Stromal cell of bone marrow (primary cell): ENCODE measurements at regions not wholly inside any gene's neighbourhood (a gene's known extent, or its start where the extent isn't known, plus 50 kb on each side); places are given as distances from the start of the nearest gene placed in this dataset.
"Not testable (repeated sequence)": the region's sequence is repeated elsewhere in the genome, so short reads cannot be mapped to it uniquely, and the experiment has no call there.

Experiments
- DNase-seq: peaks from one replicate; pipeline ENCODE4 v3.0.0-alpha.2; 2012; ENCODE audit warnings: low read depth

DNA sequence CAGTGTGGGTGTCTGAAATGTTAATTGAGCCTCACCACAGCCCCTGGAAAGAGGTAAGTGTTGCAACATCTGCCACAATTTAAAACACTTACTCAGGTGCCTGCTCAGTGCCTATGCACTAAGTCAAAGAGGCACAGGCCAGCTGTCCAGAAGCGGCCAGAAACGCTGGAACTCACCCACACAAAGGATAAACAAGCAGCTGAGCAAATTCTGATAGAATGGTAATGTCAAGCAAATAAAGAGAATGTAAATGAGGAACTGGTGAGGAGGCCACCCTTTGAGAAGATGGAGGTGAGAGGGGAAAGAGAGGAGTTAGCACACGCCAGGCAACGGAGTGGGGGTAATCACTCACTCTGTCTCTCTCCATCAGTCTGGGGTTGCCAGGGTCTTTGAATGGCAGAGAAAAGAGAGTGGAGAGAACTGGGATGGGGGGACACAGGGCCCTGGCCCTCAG is 67.7 kb upstream of the SERP2 start:
- DNase-seq: no peak

DNA sequence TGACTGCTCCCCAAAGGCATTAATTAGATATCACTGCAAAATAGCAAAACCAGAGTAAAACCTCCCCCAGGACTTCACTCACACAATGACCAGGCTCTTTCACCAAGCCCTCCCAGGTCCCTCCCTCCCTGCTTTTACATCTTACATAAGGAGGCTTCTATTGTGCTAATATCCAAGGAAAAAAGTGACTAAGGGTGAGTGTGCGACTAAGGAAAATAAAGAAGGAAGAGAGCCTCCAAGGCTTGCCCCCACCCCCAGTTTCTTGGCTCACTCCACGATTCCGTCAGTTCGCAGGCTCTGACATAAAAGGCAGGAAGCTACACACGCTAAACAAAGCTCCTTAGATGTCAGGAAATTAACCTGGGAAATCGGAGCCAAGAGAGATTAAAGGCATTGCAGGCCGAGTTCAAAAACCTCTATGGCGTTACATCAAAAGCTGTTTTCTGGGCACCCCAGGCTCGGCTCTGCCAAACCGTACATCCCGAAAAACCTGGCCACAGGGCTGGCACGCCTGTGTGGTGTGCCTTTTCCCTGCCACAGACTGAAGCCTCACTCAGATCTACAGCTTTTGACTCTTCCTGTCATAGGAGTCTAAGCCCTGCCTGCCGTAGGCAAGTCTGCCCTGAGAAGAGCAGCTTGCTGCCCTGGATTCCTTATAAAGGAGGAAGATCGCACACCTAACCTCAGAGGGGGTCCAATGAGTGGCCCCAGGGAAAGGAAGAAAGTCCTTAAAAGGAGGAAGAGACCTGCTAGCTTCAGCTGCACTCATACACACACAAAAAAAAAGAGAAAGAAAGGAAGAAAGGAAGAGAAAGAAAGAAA is 67.0 kb upstream of the SERP2 start:
- peak; percentile 98 for DNase-seq

DNA sequence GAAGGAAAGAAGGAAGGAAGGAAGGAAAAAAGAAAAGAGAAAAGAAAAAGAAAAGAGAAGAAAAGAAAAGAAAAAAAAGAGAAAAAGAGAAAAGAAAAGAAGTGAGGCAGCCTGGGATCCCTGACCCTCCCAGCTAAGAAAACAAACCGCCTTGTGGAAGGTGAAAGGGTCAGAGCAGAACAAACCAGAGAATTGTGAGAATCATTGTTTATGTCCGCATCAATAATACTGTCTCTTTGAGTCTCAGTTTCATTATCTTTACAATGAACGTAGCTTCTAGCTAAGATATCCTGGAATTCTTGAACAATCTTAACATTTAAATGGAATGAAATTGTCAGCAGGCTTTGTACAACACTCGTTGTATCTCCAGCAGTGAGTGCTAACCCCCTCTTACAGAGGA is 66.4 kb upstream of the SERP2 start:
- no peak for DNase-seq

DNA sequence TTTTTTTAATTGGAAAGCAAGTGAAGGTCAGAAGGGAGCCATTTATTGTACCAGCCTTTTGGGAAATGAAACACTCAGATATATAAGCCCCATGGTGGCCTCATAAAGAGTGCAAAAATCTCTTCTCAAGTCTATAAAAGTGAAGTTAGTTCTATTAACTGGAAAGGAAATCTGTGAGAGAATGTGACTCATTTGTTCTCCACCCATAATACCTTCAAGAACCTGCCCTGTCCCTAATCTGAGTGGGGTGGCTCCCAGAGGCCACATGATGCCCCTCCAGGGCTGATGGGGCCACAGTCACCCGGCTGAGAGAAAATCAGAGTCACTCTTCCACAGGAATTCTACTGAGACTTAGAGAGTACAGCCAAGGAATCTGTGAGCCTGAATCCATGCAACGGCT is 65.8 kb upstream of the SERP2 start:
- DNase-seq: no peak

DNA sequence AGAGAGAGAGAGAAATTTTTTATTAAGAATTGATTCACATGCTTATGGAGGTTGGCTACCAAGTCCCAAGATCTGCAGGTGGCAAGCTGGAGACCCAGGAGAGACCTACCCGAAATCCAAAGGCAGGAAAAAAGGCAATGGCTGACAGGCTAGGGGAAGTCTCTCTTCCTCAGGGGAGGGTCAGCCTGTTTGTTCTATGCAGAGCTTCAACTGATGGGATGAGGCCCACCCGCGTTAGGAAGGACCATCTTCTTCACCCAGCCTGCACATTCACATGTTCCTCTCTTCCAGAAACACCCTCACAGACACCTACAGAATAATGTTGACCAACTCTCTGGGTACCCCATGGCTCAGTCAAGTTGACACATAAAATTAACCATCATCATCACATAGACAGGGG is 65.3 kb upstream of the SERP2 start:
- no peak for DNase-seq

DNA sequence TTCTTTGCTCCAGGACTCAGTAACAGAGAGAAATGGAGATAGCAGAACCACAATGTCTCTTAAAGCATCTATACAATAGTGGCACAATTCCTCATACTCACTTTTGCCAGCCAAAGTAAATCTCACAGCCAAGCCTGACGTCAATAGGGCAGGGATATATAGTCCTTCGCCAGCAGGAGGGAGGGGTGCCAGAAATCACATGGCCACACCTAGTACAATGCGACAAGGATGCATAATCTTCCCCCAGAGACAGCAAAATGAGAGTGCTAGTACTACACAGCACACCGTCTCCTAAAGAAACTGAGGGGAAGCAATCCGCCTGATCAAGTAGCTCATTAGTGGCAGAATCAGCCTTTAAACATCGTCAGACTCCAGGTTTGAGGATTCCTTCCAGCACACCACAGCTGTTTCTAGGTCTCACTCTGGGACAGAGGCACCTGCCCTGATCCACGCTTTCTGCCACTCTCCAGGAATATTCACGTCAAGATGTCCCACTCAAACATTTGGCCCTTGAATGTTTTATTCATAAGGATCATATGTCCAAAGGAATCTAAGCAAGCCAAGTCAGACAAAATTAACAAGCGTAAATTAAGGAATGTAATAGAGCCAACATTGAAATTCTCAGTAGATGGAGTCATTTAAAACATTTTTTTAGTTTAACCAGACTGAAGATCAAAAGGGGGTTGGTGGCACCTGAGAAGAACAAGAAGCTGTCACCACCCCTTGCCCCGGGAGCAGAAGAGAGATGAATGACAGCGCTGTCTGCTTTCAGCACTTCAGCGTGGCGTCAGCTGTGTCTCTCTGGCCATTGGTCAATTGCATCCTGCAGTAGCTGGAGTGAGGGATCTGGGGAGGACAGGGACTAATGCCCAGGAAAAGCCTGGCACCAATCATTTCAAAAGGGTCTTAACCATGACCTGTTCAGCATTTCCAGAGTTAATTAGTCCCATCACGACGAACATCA is 63.5 kb upstream of the SERP2 start:
- no peak for DNase-seq

DNA sequence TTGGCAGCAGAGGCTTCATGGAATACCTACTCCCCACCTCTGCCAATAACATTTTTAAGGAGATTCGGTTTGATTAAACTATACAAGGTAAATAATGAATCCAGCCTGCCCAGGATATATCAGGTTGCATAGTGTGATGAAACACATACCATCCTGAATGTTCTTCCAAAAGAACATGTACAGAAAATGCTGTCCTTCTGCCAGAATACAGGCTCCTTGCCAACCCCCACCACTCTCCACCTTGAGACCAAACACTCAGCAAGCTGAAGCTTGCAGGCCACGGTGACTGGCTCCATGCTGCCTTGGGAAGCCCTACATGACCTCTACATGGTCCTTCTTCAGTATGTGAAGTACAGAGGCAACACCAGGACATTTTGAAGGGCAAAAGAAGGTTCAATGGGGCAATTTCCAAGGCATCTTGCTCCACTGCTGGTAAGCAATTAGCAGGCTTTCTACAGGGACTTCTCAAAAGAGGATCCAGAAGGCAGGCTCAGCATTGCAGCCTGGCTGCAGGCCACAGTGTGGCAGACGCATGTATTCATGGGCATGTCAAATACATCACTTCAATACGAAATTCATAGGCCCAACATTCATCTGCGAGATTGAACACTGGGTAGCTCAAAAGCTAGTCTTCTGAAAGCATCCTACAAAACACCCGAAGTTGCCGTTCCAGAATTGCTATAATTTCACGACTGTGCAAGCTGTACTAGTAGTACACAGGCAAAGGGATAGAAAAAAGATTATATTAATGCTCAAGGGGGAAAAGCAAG is 62.4 kb upstream of the SERP2 start:
- DNase-seq: no peak

DNA sequence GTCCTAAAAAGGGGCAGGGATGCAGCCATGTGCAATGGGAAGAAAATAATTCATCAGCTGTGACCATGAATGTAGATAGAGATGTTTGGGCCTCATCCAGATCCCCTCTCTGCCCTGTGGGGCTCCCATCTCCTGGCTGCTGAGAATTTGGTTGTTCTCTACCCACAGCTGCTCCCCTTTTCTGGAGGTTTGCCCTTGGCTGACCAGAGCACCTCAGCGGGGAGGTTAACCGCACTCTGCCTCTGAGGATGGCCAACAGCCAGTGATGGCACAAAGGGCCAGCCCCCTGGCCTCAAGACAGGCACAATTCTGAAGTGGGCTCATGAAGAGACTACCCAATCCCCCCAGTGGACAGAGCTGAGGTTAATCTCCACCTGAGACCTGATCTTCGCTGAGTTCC is 61.5 kb upstream of the SERP2 start:
- DNase-seq: no peak

DNA sequence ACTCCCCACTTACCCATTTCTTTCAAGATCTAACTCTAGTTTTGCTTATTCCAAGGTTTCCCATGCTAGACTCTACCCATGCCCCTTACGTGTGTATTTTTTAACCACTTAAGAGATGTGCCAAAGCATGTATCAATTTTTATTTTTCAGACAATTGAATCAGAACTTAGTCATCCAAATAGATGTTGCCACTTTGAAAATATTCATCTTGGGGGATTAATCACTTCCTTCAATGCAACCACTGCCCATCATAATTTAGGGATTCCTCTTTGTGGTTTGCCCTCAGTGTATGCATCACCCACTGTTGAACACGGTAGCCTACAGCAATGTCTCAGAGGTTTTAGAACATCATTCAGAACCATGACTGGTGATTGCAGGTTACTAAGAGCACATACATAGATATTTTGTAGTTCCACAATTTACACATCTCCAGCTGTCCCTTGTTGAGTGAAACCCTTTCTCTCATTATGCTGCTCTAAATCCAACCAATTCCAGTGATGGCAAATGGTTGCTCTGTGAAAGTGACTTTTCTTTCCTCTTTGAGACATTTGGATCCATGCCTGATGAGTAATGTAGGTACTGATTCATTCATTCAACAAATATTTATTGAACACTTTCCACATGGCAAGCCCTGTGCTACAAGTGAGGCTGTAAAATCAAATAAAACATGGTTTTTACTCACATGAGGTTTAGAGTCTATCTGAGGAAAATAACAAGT is 60.6 kb upstream of the SERP2 start:
- DNase-seq: peak; percentile 85

DNA sequence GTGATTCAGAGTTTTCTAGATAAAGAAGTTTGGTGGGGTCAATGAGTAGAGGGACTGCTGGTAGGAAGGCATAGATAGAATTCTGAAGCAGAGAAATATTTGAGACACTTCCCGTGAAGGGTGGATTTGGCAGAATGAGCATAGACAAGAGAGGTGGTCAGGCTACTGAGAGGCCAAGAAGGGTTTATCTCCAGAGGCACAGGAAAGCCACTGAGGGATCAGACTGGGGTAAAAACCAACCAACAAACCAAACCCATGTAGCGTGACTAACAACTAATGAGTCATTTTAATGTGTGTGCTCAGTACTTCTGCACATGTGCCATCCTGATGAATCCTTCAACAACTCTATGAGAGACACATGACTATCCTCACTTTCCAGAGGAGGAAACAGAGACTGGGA is 60.0 kb upstream of the SERP2 start:
- peak; percentile 84 for DNase-seq

DNA sequence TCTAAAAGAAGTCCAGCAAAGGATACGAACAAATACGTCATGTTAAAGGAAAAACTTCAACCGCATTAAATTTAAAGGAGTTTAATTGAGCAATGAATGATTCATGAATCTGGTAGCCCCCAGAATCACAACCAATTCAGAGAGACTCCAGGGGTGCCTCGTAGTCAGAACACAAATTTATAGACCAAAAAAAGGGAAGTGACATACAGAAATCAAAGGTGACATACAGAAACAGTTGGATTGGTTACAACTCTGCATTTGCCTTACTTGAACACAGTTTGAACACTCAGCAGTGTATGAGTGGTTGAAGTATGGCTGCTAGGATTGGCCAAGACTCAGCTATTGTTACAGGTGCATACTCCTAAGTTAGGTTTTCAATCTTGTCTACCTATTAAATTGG is 59.5 kb upstream of the SERP2 start:
- DNase-seq: not testable (repeated sequence)

DNA sequence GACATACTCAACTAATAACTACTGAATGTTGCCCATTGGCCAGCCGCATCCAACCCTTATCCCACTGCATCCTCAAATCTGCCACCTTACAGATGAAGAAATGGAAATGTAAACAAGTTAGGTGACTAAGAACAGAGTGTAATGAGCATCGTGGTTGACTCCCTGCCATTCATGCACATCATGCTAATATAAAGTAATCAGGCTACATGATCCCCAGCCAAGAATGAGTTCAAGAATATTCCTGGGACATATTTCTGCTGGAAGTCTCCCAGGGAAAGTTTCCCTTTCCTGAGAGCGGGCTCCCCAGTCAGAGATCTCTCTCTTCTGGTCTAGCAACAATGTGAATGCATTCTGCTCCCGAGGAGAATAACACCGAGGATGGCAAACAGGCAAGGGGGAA is 55.9 kb upstream of the SERP2 start:
- peak; percentile 70 for DNase-seq

DNA sequence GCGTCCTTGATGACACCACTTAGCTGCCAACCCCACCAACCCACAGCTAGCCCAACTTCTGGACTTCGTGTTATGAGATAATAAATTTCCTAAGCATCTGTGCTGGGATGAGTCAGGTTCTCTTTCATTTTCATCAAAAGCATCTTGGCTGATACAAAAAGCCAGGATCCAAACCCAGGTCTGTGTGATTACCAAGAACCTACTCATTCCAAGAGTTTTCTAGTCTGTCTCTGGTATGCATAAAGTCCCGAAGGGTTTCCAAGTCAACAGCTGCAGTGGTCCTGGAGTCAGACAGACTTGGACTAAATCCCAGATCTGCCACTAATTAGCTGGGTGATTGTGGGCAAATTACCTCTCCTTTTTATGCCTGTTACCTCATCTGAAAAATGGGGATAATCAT is 55.5 kb upstream of the SERP2 start:
- no peak for DNase-seq

DNA sequence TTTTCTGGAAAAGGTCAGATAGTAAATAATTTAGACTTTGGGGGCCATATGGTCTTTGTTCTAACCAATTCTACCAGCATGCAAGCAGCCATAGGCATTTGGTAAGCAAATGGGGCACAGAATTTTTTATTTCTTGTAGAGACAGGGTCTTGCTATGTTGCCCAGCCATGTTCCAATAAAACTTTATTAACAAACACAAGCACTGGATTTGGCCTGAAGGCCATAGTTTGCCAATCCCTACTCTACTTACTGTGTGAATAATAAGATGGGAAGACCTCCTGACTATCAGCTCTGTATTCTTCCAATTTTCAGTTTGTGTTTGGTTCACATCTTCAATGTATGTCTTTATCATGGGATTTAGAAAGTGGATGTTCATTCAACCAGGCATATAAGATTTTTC is 53.0 kb upstream of the SERP2 start:
- no peak for DNase-seq

DNA sequence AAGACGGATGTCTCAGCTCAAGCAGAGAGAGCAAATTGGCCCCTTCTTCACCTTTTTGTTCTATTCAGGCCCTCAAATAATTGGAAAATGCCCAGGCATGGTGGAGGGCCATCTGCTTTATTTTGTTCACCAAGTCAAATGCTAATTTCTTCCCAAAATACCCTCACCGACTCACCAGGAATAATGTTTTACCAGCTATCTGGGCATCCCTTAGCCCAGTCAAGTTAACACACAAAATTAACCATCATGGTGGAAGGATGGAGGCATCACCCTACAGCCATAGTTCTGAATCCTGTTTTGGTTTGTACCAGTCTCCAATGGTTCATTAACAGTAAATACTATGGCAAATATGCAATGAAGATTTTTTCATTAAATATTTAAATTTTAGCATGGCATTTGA is 51.7 kb upstream of the SERP2 start:
- no peak for DNase-seq

DNA sequence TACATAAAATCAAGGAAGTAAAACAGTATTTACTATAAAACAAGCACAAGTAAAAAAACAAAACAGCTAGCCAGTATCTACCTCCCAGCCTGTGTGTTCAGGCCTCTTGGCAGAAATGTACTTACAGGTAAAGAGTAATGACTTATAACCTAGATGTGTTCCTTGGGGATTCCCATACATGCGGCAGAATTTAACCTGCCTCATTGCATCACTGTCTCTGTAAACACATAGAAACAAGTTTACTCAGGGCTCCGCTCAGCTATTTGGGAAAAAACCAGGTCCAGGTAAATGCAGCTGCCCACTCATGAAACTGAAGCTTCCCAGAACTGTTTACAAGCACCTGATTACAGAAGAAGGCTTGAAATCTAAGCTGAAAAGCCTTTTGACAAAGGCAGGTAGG is 50.7 kb upstream of the SERP2 start:
- DNase-seq: no peak

DNA sequence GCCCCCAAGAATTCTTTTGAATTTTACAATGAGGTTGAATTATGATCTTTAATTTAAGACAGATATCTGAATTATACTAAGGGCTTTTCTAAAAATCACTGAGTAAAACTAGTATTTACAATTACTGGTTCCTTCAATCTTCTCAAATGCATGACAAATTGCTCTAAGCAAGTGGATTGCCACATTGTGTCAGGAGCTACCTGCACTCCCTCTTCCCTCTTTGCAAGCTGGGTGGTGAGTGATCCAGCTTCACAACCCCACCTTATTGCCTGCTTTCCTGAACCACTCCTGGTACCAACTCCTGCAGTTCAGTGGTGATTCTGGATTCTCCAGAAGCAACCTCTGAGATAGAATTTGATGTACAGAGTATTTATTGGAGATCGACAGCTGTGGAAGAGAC is 49.9 kb upstream of the SERP2 start:
- no peak for DNase-seq
